Right atrium auricular region (tissue), 2 donors: ENCODE measurements at regions not wholly inside any gene's neighbourhood (a gene's known extent, or its start where the extent isn't known, plus 50 kb on each side); places are given as distances from the start of the nearest gene placed in this dataset.

Source experiments
- DNase-seq: peaks from one replicate; pipeline ENCODE4 v3.0.0-alpha.2; 2019; ENCODE audit warnings: low spot score
- H3K27ac ChIP-seq, 2 donors: fragments of 200-600 bp; sonication (generic); 1 replicate in 1 of 2; 2 replicates in 1 of 2; pipeline ENCODE4 v1.5.1; 2016 to 2019
- H3K27me3 ChIP-seq, 2 donors: fragments of 200-600 bp; sonication (generic); one replicate each; pipeline versions ENCODE4 v1.5.1 to v1.6.0; 2017 to 2019
- H3K36me3 ChIP-seq: fragments of 200-600 bp; sonication (generic); one replicate; pipeline ENCODE4 v1.5.1; 2016
- H3K4me1 ChIP-seq, 2 donors: fragments of 200-600 bp; sonication (generic); one replicate each; pipeline versions ENCODE4 v1.5.1 to v1.6.0; 2017 to 2019
- H3K4me3 ChIP-seq, 2 donors: fragments of 200-600 bp; sonication (generic); 1 replicate in 1 of 2; 2 replicates in 1 of 2; pipeline ENCODE4 v1.5.1; 2017 to 2019; ENCODE audit warnings: mild to moderate bottlenecking in 1 of 2, moderate library complexity in 1 of 2
- H3K9me3 ChIP-seq, 2 donors: fragments of 200-600 bp; sonication (generic); one replicate each; pipeline ENCODE4 v1.5.1; 2019
- TF ChIP-seq, protein P1 (sequence below), 2 donors: fragments of 200-600 bp; sonication (generic); IDR thresholded peaks; one replicate each; pipeline ENCODE4 v1.5.1; 2019; ENCODE audit warnings: antibody characterized with exemption in 2 of 2

DNA sequence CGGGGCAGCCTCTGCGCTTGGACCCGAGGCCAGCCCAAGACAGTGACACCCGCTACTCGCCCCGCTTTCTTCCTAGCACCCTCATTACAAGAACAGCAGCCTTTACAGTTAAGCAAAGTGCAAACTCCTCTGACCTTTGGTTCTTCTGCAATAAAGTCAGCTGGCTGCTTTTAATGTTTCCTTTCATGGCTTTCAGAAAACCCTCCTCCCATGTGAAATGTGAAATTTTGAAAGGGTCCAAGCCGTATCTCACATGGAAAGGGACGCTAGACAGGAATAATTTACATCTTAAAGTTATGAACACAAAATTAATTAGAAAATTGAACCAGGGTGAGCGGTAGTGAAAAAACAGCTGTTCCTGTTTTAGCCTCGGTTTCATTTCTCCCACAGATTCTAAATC lies 520.1 kb upstream of the FRG1 start:
- DNase-seq, result no peak
- Histone ChIP-seq H3K4me1 (no peaks in the 10 kb centered on the region), H3K36me3 (no peaks in the 10 kb centered on the region), H3K27ac (no peak overlapping the region), H3K27me3 (no peaks in the 10 kb centered on the region), H3K4me3 (no peak overlapping the region), H3K9me3 (no peaks in the 10 kb centered on the region)
- TF ChIP-seq, protein P1, sequence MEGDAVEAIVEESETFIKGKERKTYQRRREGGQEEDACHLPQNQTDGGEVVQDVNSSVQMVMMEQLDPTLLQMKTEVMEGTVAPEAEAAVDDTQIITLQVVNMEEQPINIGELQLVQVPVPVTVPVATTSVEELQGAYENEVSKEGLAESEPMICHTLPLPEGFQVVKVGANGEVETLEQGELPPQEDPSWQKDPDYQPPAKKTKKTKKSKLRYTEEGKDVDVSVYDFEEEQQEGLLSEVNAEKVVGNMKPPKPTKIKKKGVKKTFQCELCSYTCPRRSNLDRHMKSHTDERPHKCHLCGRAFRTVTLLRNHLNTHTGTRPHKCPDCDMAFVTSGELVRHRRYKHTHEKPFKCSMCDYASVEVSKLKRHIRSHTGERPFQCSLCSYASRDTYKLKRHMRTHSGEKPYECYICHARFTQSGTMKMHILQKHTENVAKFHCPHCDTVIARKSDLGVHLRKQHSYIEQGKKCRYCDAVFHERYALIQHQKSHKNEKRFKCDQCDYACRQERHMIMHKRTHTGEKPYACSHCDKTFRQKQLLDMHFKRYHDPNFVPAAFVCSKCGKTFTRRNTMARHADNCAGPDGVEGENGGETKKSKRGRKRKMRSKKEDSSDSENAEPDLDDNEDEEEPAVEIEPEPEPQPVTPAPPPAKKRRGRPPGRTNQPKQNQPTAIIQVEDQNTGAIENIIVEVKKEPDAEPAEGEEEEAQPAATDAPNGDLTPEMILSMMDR (IDR thresholded peaks at IDR 0.05), result no peak

DNA sequence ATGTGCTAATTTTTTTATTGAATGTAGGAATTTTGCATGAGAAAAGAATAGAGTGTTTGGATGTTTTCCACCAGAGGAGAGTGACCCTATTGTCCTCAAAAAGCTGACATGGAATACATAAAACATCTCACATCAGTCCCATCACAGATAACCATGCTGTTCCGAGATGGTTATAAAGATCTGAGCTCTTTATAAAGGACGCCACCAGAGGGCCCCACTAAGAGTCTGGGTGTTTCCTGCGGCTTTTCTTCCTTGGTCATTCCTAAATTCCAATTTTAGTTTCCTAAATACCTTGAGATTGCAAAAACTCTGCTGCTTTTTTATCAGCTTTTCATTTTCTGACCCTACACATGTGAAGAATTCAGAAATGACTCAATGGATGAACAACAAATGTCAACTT lies 504.5 kb upstream of the FRG1 start:
- TF ChIP-seq, protein P1 (IDR thresholded peaks at IDR 0.05), result no peak
- Histone ChIP-seq H3K4me3 (no peak overlapping the region), H3K27ac (no peak overlapping the region), H3K4me1 (no peaks in the 10 kb centered on the region), H3K36me3 (no peaks in the 10 kb centered on the region), H3K9me3 (peaks cover 0 to 11% of the 10 kb centered on the region in 2 donors), H3K27me3 (no peaks in the 10 kb centered on the region)
- DNase-seq, result no peak

GRCh38 chr4:189440716-189441115 lies 500.0 kb upstream of the FRG1 start:
- DNase-seq, result no peak

GRCh38 chr4:189443341-189443740 lies 497.3 kb upstream of the FRG1 start:
- no peaks in the 10 kb centered on the region for H3K4me1 ChIP-seq
- no peaks in the 10 kb centered on the region for H3K36me3 ChIP-seq
- H3K9me3 ChIP-seq, result no peaks in the 10 kb centered on the region
- TF ChIP-seq, protein P1 (IDR thresholded peaks at IDR 0.05), result no peak
- no peak overlapping the region for H3K4me3 ChIP-seq
- H3K27me3 ChIP-seq, result no peaks in the 10 kb centered on the region
- DNase-seq, result no peak
- H3K27ac ChIP-seq, result no peak overlapping the region

More at GRCh38 chr4:189440716-189441115, 500.0 kb upstream of the FRG1 start:
- H3K36me3 ChIP-seq, result no peaks in the 10 kb centered on the region
- H3K4me1 ChIP-seq, result no peaks in the 10 kb centered on the region
- no peaks in the 10 kb centered on the region for H3K9me3 ChIP-seq
- no peak overlapping the region for H3K27ac ChIP-seq
- no peaks in the 10 kb centered on the region for H3K27me3 ChIP-seq
- no peak overlapping the region for H3K4me3 ChIP-seq
- TF ChIP-seq, protein P1 (IDR thresholded peaks at IDR 0.05), result no peak

DNA sequence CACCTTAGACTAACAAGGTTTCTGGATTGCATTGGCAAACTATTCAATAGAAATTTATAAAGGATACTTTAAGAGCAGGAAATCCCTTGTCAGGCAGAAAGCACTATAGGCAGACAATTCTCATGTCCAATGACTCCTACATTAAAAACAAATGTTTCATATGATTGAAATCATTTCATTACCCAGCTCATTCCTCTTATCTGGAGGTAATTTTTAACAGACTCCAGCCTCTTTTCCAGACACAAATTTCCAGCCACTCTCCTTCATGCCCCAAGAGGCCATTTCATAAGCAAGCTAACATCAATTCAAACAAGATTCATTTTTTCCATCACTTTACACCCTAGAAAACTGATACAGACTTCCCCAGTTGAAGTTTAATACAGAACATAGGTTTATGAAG lies 495.1 kb upstream of the FRG1 start:
- Histone ChIP-seq H3K9me3 (no peaks in the 10 kb centered on the region), H3K4me1 (no peaks in the 10 kb centered on the region), H3K4me3 (no peak overlapping the region), H3K27ac (no peak overlapping the region), H3K27me3 (no peaks in the 10 kb centered on the region), H3K36me3 (no peaks in the 10 kb centered on the region)
- no peak for DNase-seq
- TF ChIP-seq, protein P1 (IDR thresholded peaks at IDR 0.05), result no peak

- H3K27ac ChIP-seq, result no peak overlapping the region
- no peaks in the 10 kb centered on the region for H3K27me3 ChIP-seq
- H3K4me1 ChIP-seq, result no peaks in the 10 kb centered on the region
- H3K36me3 ChIP-seq, result no peaks in the 10 kb centered on the region
- DNase-seq, result no peak
- no peaks in the 10 kb centered on the region for H3K9me3 ChIP-seq
- TF ChIP-seq, protein P1 (IDR thresholded peaks at IDR 0.05), result no peak
- H3K4me3 ChIP-seq, result no peak overlapping the region
Observed at GRCh38 chr4:189463734-189464133, 476.9 kb upstream of the FRG1 start.
